Gastrocnemius medialis (tissue), 4 donors: ENCODE measurements at regions not wholly inside any gene's neighbourhood (a gene's known extent, or its start where the extent isn't known, plus 50 kb on each side); places are given as distances from the start of the nearest gene placed in this dataset.

Experiments used
- ATAC-seq, 2 donors: fragments of 150-250 bp; one replicate each; pipeline ENCODE4 v1.9.1; 2016
- DNase-seq, 2 donors: peaks; one replicate each; pipeline ENCODE4 v3.0.0-alpha.2; 2019
- H3K27ac ChIP-seq, 4 donors: fragments of 200-600 bp; sonication (generic); 1 replicate in 1 of 4; 2 replicates in 3 of 4; pipeline ENCODE4 v1.5.1; 2016 to 2018; ENCODE audit warnings: mild to moderate bottlenecking in 2 of 4, moderate library complexity in 1 of 4
- H3K27me3 ChIP-seq, 3 donors: fragments of 200-600 bp; sonication (generic) in 2 of 3; 1 replicate in 1 of 3; 2 replicates in 2 of 3; pipeline versions ENCODE4 v1.5.1 to v1.6.0; 2016 to 2019; ENCODE audit warnings: mild to moderate bottlenecking in 1 of 3, moderate library complexity in 1 of 3
- H3K36me3 ChIP-seq, 2 donors: fragments of 200-600 bp; sonication (generic) in 1 of 2; one replicate each; pipeline ENCODE4 v1.5.1; 2017 to 2018
- H3K4me1 ChIP-seq, 2 donors: fragments of 200-600 bp; sonication (generic) in 1 of 2; one replicate each; pipeline ENCODE4 v1.5.1; 2016 to 2017; ENCODE audit warnings: mild to moderate bottlenecking in 2 of 2
- H3K4me3 ChIP-seq, 4 donors: fragments of 200-600 bp; sonication (generic) in 3 of 4; 1 replicate in 1 of 4; 2 replicates in 3 of 4; pipeline ENCODE4 v1.5.1; 2016 to 2019; ENCODE audit warnings: mild to moderate bottlenecking in 2 of 4
- H3K9me3 ChIP-seq, 3 donors: fragments of 200-600 bp; sonication (generic) in 2 of 3; 1 replicate in 1 of 3; 2 replicates in 2 of 3; pipeline ENCODE4 v1.5.1; 2016 to 2019
- CTCF ChIP-seq, 5 experiments: fragments of 450-650 bp in 3 of 5; fragments of 200-600 bp in 2 of 5; sonication (generic) in 2 of 5; IDR thresholded peaks in 4 of 5; conservative IDR thresholded peaks in 1 of 5; 1 replicate in 4 of 5; 2 replicates in 1 of 5; pipeline ENCODE4 v1.5.1; 2016 to 2019; ENCODE audit warnings: antibody characterized with exemption in 5 of 5, mild to moderate bottlenecking in 3 of 5, moderate library complexity in 3 of 5
- POLR2A ChIP-seq, 2 donors: fragments of 450-650 bp; IDR thresholded peaks; one replicate each; pipeline ENCODE4 v1.6.1; 2017; ENCODE audit warnings: antibody characterized with exemption in 2 of 2, mild to moderate bottlenecking in 2 of 2, moderate library complexity in 2 of 2
- in situ Hi-C, 4 donors: fragments of 200-750 bp; cut with MboI; loops; one replicate each; pipeline versions ENCODE4 v1.15.0 to v1.8.0; 2017; ENCODE audit warnings: low sequenced_read_pairs in 4 of 4
- intact Hi-C: fragments of 100-400 bp; cut with DNase I; formaldehyde crosslinking; loops from one replicate; pipeline ENCODE4 v1.15.1; 2023; ENCODE audit warnings: low total_unique reads

DNA sequence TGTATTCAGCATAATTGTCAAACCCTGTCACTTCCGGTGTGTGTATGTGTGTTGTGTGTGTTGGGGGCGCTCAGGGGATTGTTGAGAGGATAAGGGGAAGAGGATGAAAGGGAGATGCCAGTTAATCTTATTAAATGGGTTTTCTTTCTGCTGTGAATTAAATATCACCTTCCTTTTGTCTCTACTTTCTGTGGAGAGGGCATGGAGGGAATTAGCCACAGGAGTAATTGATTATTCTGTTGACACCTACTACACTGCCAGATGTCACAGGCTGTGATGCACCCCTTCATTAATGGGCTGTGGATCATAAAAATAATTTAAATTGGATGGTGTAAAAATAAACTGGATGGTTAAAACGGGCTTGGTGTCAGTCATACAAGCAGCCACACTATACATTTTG is 311.9 kb downstream of the MDFIC start:
- TF ChIP-seq POLR2A (IDR thresholded peaks at IDR 0.05) (no peak), CTCF (IDR thresholded peaks at IDR 0.05 in 4 of 5, conservative IDR thresholded peaks at IDR 0.05 in 1 of 5) (no peak)
- Histone ChIP-seq H3K27ac (no peak overlapping the region), H3K4me1 (no peaks in the 10 kb centered on the region), H3K36me3 (no peaks in the 10 kb centered on the region), H3K27me3 (no peaks in the 10 kb centered on the region), H3K9me3 (no peaks in the 10 kb centered on the region), H3K4me3 (no peak overlapping the region)
- ATAC-seq = no peak
- DNase-seq = no peak
- in situ Hi-C loops (no loop called here), intact Hi-C loops (no loop called here)

DNA sequence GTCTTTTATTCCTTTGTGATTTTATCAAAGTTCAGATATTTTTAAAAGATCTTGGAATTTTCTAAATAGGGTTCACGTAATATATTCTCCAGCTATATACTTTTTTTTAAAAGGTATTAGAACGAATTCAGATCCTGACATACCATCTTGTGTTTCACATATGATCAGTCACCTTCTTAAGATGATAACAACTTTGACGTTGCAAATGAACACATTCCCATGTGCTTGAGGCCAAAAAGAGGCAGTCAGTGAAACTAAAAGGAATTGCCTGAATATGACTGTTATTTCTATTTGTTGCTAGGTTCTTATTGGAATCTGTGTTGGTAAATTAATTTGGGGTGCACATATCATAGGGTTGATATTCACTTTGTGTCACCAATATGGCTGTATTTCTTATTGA is 310.1 kb downstream of the MDFIC start:
- Histone ChIP-seq H3K4me3 (no peak overlapping the region), H3K36me3 (no peaks in the 10 kb centered on the region), H3K4me1 (no peaks in the 10 kb centered on the region), H3K27me3 (no peaks in the 10 kb centered on the region), H3K9me3 (no peaks in the 10 kb centered on the region), H3K27ac (no peak overlapping the region)
- TF ChIP-seq POLR2A (IDR thresholded peaks at IDR 0.05) = no peak
- TF ChIP-seq CTCF (IDR thresholded peaks at IDR 0.05 in 4 of 5, conservative IDR thresholded peaks at IDR 0.05 in 1 of 5) = no peak
- intact Hi-C loops = no loop called here
- in situ Hi-C loops = no loop called here
- no peak for ATAC-seq
- DNase-seq = no peak

DNA sequence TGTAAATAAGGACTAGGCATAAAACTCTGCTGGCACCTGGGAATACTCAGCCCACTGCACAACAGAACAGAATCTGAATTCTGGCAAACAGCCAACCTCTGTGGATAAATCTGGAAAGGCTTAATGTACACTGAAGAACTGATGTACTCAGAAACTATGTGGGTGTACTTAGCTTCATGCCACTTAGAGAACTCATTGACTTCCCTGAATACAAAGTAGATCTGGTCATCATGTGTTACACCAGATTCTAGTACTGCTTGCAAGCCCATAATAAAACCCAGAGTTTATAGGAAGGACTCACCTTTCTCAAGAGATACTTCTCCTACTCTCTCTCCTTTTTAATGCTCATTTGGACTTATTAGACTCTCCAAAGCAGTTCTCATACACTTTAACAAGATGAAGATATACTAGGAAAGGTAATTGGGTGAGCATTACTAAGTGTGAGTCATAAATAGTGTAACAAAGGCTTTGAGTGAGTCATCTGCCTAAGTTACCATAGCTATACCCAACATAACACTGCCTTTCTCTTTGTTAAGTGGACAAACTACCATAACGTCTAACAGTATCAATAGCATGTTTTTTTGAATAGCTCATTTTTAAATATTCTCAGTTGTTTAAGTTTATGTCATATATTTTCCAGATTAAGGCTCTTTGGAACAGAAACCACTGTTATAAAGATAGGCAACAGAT is 309.1 kb downstream of the MDFIC start:
- ATAC-seq (peak in 1 of 2 donors; percentile 66), DNase-seq (no peak)
- intact Hi-C loops = no loop called here
- in situ Hi-C loops = no loop called here
- Histone ChIP-seq H3K27me3 (no peaks in the 10 kb centered on the region), H3K4me3 (no peak overlapping the region), H3K4me1 (no peaks in the 10 kb centered on the region), H3K36me3 (no peaks in the 10 kb centered on the region), H3K27ac (no peak overlapping the region), H3K9me3 (no peaks in the 10 kb centered on the region)
- TF ChIP-seq CTCF (IDR thresholded peaks at IDR 0.05 in 4 of 5, conservative IDR thresholded peaks at IDR 0.05 in 1 of 5) = no peak
- no peak for TF ChIP-seq POLR2A (IDR thresholded peaks at IDR 0.05)

- ATAC-seq = no peak
- intact Hi-C loops (loop anchor here (10.0 kb wide), 1 partner anchor 365 kb away; no protein-coding TSS in a partner anchor), in situ Hi-C loops (no loop called here)
Observed at GRCh38 chr7:115229401-115230105, 307.7 kb downstream of the MDFIC start.

More at GRCh38 chr7:115229401-115230105, 307.7 kb downstream of the MDFIC start:
- no peaks in the 10 kb centered on the region for H3K9me3 ChIP-seq
- no peak overlapping the region for H3K4me3 ChIP-seq
- H3K27me3 ChIP-seq = no peaks in the 10 kb centered on the region
- DNase-seq = no peak
- H3K27ac ChIP-seq = no peak overlapping the region
- TF ChIP-seq CTCF (IDR thresholded peaks at IDR 0.05 in 4 of 5, conservative IDR thresholded peaks at IDR 0.05 in 1 of 5) (no peak), POLR2A (IDR thresholded peaks at IDR 0.05) (no peak)
- H3K36me3 ChIP-seq = no peaks in the 10 kb centered on the region
- peaks cover 3 to 6% of the 10 kb centered on the region in 2 donors for H3K4me1 ChIP-seq
